Dendritic cell treated with granulocyte-macrophage colony-stimulating factor and Interleukin-4, amounts not matched to agents 40 ng/mL and 50 ng/mL, for 4 days (primary cell): ENCODE measurements at regions not wholly inside any gene's neighbourhood (a gene's known extent, or its start where the extent isn't known, plus 50 kb on each side); places are given as distances from the start of the nearest gene placed in this dataset.
"Not testable (repeated sequence)": the region's sequence is repeated elsewhere in the genome, so short reads cannot be mapped to it uniquely, and the experiment has no call there.

Source experiments
- H3K27ac Mint-ChIP-seq: one replicate; pipeline ENCODE4 v1.8.0; 2022; ENCODE audit warnings: mild to moderate bottlenecking, mixed read lengths
- H3K27me3 Mint-ChIP-seq: one replicate; pipeline ENCODE4 v1.8.0; 2022; ENCODE audit warnings: mild to moderate bottlenecking, mixed read lengths
- H3K36me3 Mint-ChIP-seq: one replicate; pipeline ENCODE4 v1.8.0; 2022; ENCODE audit warnings: low read depth, mixed read lengths
- H3K4me1 Mint-ChIP-seq: one replicate; pipeline ENCODE4 v1.8.0; 2022; ENCODE audit warnings: low read depth, mixed read lengths
- H3K4me3 Mint-ChIP-seq: one replicate; pipeline ENCODE4 v1.8.0; 2022; ENCODE audit warnings: mild to moderate bottlenecking, moderate library complexity, mixed read lengths
- H3K9me3 Mint-ChIP-seq: one replicate; pipeline ENCODE4 v1.8.0; 2022; ENCODE audit warnings: mixed read lengths
- intact Hi-C: fragments of 100-400 bp; cut with micrococcal nuclease; formaldehyde crosslinking; loops from one replicate; pipeline ENCODE4 v1.15.0; 2022

- H3K4me1 Mint-ChIP-seq: peaks cover 7% of the 10 kb centered on the region
- intact Hi-C loops: no loop called here
- no peaks in the 10 kb centered on the region for H3K36me3 Mint-ChIP-seq
- no peak overlapping the region for H3K4me3 Mint-ChIP-seq
- H3K27me3 Mint-ChIP-seq: peaks cover 5% of the 10 kb centered on the region
- H3K9me3 Mint-ChIP-seq: no peaks in the 10 kb centered on the region
- no peak overlapping the region for H3K27ac Mint-ChIP-seq
Observed at GRCh38 chr6:167208819-167209576, 51.2 kb upstream of the GPR31 start.

GRCh38 chr6:167209577-167209975 is 51.8 kb upstream of the GPR31 start:
- peaks cover 7% of the 10 kb centered on the region for H3K4me1 Mint-ChIP-seq
- no peak overlapping the region for H3K27ac Mint-ChIP-seq
- intact Hi-C loops: no loop called here
- peaks cover 5% of the 10 kb centered on the region for H3K27me3 Mint-ChIP-seq
- no peak overlapping the region for H3K4me3 Mint-ChIP-seq
- H3K9me3 Mint-ChIP-seq: no peaks in the 10 kb centered on the region
- H3K36me3 Mint-ChIP-seq: no peaks in the 10 kb centered on the region

- Mint-ChIP-seq H3K36me3 (no peaks in the 10 kb centered on the region), H3K4me3 (no peak overlapping the region), H3K27me3 (peaks cover 5% of the 10 kb centered on the region), H3K4me1 (peaks cover 7% of the 10 kb centered on the region), H3K27ac (no peak overlapping the region), H3K9me3 (no peaks in the 10 kb centered on the region)
- intact Hi-C loops: no loop called here
Observed at GRCh38 chr6:167210375-167211294, 52.9 kb upstream of the GPR31 start.

- Mint-ChIP-seq H3K4me3 (no peak overlapping the region), H3K27me3 (peaks cover 5% of the 10 kb centered on the region), H3K27ac (no peak overlapping the region), H3K36me3 (no peaks in the 10 kb centered on the region), H3K9me3 (no peaks in the 10 kb centered on the region), H3K4me1 (peaks cover 7% of the 10 kb centered on the region)
- intact Hi-C loops: no loop called here
Observed at GRCh38 chr6:167211295-167211648, 53.5 kb upstream of the GPR31 start.

- H3K9me3 Mint-ChIP-seq: no peaks in the 10 kb centered on the region
- intact Hi-C loops: no loop called here
- no peak overlapping the region for H3K4me3 Mint-ChIP-seq
- H3K4me1 Mint-ChIP-seq: peaks cover 7% of the 10 kb centered on the region
- no peaks in the 10 kb centered on the region for H3K36me3 Mint-ChIP-seq
- H3K27ac Mint-ChIP-seq: no peak overlapping the region
- peaks cover 5% of the 10 kb centered on the region for H3K27me3 Mint-ChIP-seq
Observed at GRCh38 chr6:167211881-167212712, 54.3 kb upstream of the GPR31 start.

- Mint-ChIP-seq H3K4me1 (peaks cover 7% of the 10 kb centered on the region), H3K27ac (no peak overlapping the region), H3K4me3 (no peak overlapping the region), H3K36me3 (no peaks in the 10 kb centered on the region), H3K27me3 (peaks cover 5% of the 10 kb centered on the region), H3K9me3 (no peaks in the 10 kb centered on the region)
- intact Hi-C loops: no loop called here
Observed at GRCh38 chr6:167212713-167213005, 54.9 kb upstream of the GPR31 start.

GRCh38 chr6:167214206-167214605 is 56.4 kb upstream of the GPR31 start:
- intact Hi-C loops: no loop called here
- H3K27ac Mint-ChIP-seq: no peak overlapping the region
- H3K4me1 Mint-ChIP-seq: peaks cover 7% of the 10 kb centered on the region
- H3K9me3 Mint-ChIP-seq: no peaks in the 10 kb centered on the region
- H3K36me3 Mint-ChIP-seq: no peaks in the 10 kb centered on the region
- H3K27me3 Mint-ChIP-seq: peaks cover 3% of the 10 kb centered on the region
- no peak overlapping the region for H3K4me3 Mint-ChIP-seq

- H3K27me3 Mint-ChIP-seq, H3K9me3 Mint-ChIP-seq, H3K4me3 Mint-ChIP-seq, H3K4me1 Mint-ChIP-seq, H3K27ac Mint-ChIP-seq, H3K36me3 Mint-ChIP-seq, intact Hi-C loops: not testable (repeated sequence)
Observed at GRCh38 chr6:167215429-167216250, 57.9 kb upstream of the GPR31 start.

GRCh38 chr6:167216390-167217050 is 58.7 kb upstream of the GPR31 start:
- H3K9me3 Mint-ChIP-seq, H3K27ac Mint-ChIP-seq, H3K4me3 Mint-ChIP-seq, intact Hi-C loops, H3K4me1 Mint-ChIP-seq, H3K36me3 Mint-ChIP-seq, H3K27me3 Mint-ChIP-seq: not testable (repeated sequence)

GRCh38 chr6:167217073-167217472 is 59.3 kb upstream of the GPR31 start:
- intact Hi-C loops, H3K4me1 Mint-ChIP-seq, H3K9me3 Mint-ChIP-seq: not testable (repeated sequence)

GRCh38 chr6:167217951-167218759 is 60.4 kb upstream of the GPR31 start:
- H3K27me3 Mint-ChIP-seq, H3K4me3 Mint-ChIP-seq, H3K27ac Mint-ChIP-seq, H3K36me3 Mint-ChIP-seq, intact Hi-C loops, H3K4me1 Mint-ChIP-seq, H3K9me3 Mint-ChIP-seq: not testable (repeated sequence)

More at GRCh38 chr6:167217073-167217472, 59.3 kb upstream of the GPR31 start:
- not testable (repeated sequence) for H3K36me3 Mint-ChIP-seq, H3K4me3 Mint-ChIP-seq, H3K27me3 Mint-ChIP-seq, H3K27ac Mint-ChIP-seq

GRCh38 chr6:167219079-167219478 is 61.3 kb upstream of the GPR31 start:
- H3K27me3 Mint-ChIP-seq, H3K36me3 Mint-ChIP-seq, H3K9me3 Mint-ChIP-seq, intact Hi-C loops, H3K27ac Mint-ChIP-seq, H3K4me1 Mint-ChIP-seq, H3K4me3 Mint-ChIP-seq: not testable (repeated sequence)
